HepG2 (cell line): ENCODE measurements at regions not wholly inside any gene's neighbourhood (a gene's known extent, or its start where the extent isn't known, plus 50 kb on each side); places are given as distances from the start of the nearest gene placed in this dataset.

ENCODE experiments used
- ATAC-seq: fragments of 200-7000 bp; cut with Tn5 transposase; 3 replicates; pipeline ENCODE4 v1.9.1; 2020; ENCODE audit warnings: mild to moderate bottlenecking, moderate library complexity
- BruUV-seq: library from RNA; stranded (reverse); fragments of 400-500 nt; replicated peaks from 2 replicates; lab custom pipeline; 2021; lab: Mats Ljungman, UMichigan
- CTCF ChIA-PET: fragments of 300-600 bp; formaldehyde crosslinking; extraction: SDS; loops from one replicate; lab custom pipeline; 2021; ENCODE audit warnings: low total read pairs, inconsistent platforms, low intra/inter-chr PET ratio; lab: Yijun Ruan, JAX
- POLR2A ChIA-PET: fragments of 350-600 bp; sonication (Branson Sonifier 250); formaldehyde crosslinking; loops from one replicate; lab custom pipeline; 2020; ENCODE audit warnings: antibody characterized with exemption, inconsistent platforms; lab: Yijun Ruan, JAX
- DNase-seq: peaks from one replicate; pipeline ENCODE4 v3.0.0-alpha.2; 2015; ENCODE audit warnings: low spot score
- FAIRE-seq: peaks from 3 replicates; lab custom pipeline; 2011; peaks lifted over from hg19 to GRCh38; lab: Jason Lieb, UNC
- H2AFZ ChIP-seq: one replicate; pipeline ENCODE4 v1.6.1; 2011; ENCODE audit warnings: low read length, inconsistent platforms
- H3K27ac ChIP-seq: fragments of 300-600 bp; 3 replicates; pipeline ENCODE4 v1.8.0; 2011; ENCODE audit warnings: mixed run types, mild to moderate bottlenecking, mixed read lengths, low read length, inconsistent platforms; ENCODE audit not compliant: insufficient read depth; ENCODE audit errors: extremely low read length
- H3K27me3 ChIP-seq, 2 experiments: fragments of 200-600 bp in 1 of 2; 2 replicates in 1 of 2; 3 replicates in 1 of 2; pipeline versions ENCODE4 v1.6.0 to v1.8.0; 2011; ENCODE audit warnings: low read length in 2 of 2, mild to moderate bottlenecking in 2 of 2, moderate library complexity in 2 of 2, inconsistent platforms in 1 of 2; ENCODE audit not compliant: insufficient read depth in 2 of 2, control insufficient read depth in 1 of 2
- H3K36me3 ChIP-seq, 2 experiments: fragments of 200-600 bp in 1 of 2; replicated peaks in 1 of 2; 2 replicates in 1 of 2; 3 replicates in 1 of 2; pipeline versions ENCODE4 v1.5.1 to v1.8.0; 2011; ENCODE audit warnings: low read length in 2 of 2, inconsistent platforms in 1 of 2; ENCODE audit not compliant: insufficient read depth in 2 of 2, control insufficient read depth in 1 of 2
- H3K4me1 ChIP-seq: 2 replicates; pipeline ENCODE4 v1.5.1; 2012; ENCODE audit warnings: low read length, inconsistent platforms; ENCODE audit not compliant: insufficient read depth
- H3K4me2 ChIP-seq: 2 replicates; pipeline ENCODE4 v1.6.0; 2011; ENCODE audit warnings: low read depth, low read length, inconsistent platforms
- H3K4me3 ChIP-seq, 3 experiments: fragments of 200-600 bp in 1 of 3; sonication (generic), shearing (Covaris generic) in 1 of 3; replicated peaks in 1 of 3; 2 replicates each; pipeline ENCODE4 v1.5.1; 2011 to 2016; ENCODE audit warnings: low read length in 3 of 3, inconsistent platforms in 2 of 3, low read depth in 2 of 3, mild to moderate bottlenecking in 2 of 3, control low read depth in 1 of 3, mixed read lengths in 1 of 3; ENCODE audit not compliant: insufficient read depth in 1 of 3
- H3K79me2 ChIP-seq: one replicate; pipeline ENCODE4 v1.6.1; 2011; ENCODE audit warnings: low read length, inconsistent platforms; ENCODE audit not compliant: insufficient read depth
- H3K9ac ChIP-seq: 2 replicates; pipeline ENCODE4 v1.6.0; 2011; ENCODE audit warnings: mild to moderate bottlenecking, low read depth, low read length, inconsistent platforms; ENCODE audit not compliant: insufficient read depth
- H3K9me3 ChIP-seq: 2 replicates; pipeline ENCODE4 v1.5.1; 2012; ENCODE audit warnings: mild to moderate bottlenecking, low read length
- H4K20me1 ChIP-seq: 2 replicates; pipeline ENCODE4 v1.6.0; 2011; ENCODE audit warnings: inconsistent platforms, mild to moderate bottlenecking, low read length, moderate library complexity; ENCODE audit not compliant: insufficient read depth
- AGO2 ChIP-seq: fragments of 200-400 bp; formaldehyde crosslinking; optimal IDR thresholded peaks from 2 replicates; pipeline ENCODE3; 2017; ENCODE audit warnings: mild to moderate bottlenecking, low read depth, low read length, moderate library complexity
- GLMP ChIP-seq: sonication (generic); formaldehyde crosslinking; IDR thresholded peaks from 2 replicates; pipeline ENCODE4 v1.9.0; 2021; ENCODE audit warnings: missing genetic modification reagents, mild to moderate bottlenecking, borderline replicate concordance
- KAT7 ChIP-seq: IDR thresholded peaks from 2 replicates; pipeline ENCODE4 v1.6.1; 2018; ENCODE audit warnings: borderline replicate concordance, missing compliant biosample characterization
- KLF6 ChIP-seq: IDR thresholded peaks from 2 replicates; pipeline ENCODE4 v1.8.0; 2016; ENCODE audit warnings: missing biosample characterization, missing genetic modification reagents
- PAX8 ChIP-seq: sonication (generic); formaldehyde crosslinking; IDR thresholded peaks from 2 replicates; pipeline ENCODE4 v1.8.0; 2022; ENCODE audit warnings: mild to moderate bottlenecking, missing genetic modification reagents, borderline replicate concordance
- PITX1 ChIP-seq: sonication (generic); formaldehyde crosslinking; IDR thresholded peaks from 2 replicates; pipeline ENCODE4 v1.5.1; 2020; ENCODE audit warnings: mild to moderate bottlenecking, missing genetic modification reagents
- SNAI1 ChIP-seq: sonication (generic); formaldehyde crosslinking; IDR thresholded peaks from 2 replicates; pipeline ENCODE4 v1.5.0; 2020; ENCODE audit warnings: mild to moderate bottlenecking, missing genetic modification reagents, borderline replicate concordance
- TFDP1 ChIP-seq: IDR thresholded peaks from 2 replicates; pipeline ENCODE4 v1.6.1; 2016; ENCODE audit warnings: missing compliant biosample characterization, missing genetic modification reagents, borderline replicate concordance
- ZNF547 ChIP-seq: sonication (generic); formaldehyde crosslinking; IDR thresholded peaks from 2 replicates; pipeline ENCODE4 v1.5.1; 2020; ENCODE audit warnings: mild to moderate bottlenecking, missing genetic modification reagents
- ZNF691 ChIP-seq: sonication (generic); formaldehyde crosslinking; IDR thresholded peaks from 2 replicates; pipeline ENCODE4 v1.4.0; 2020; ENCODE audit warnings: missing genetic modification reagents, low read depth, mild to moderate bottlenecking, borderline replicate concordance
- WGBS: methylation state at CpG from one replicate; pipeline ENCODE4 v1.1.6; 2017; ENCODE audit warnings: low lambda C conversion rate; 5-methylcytosine and 5-hydroxymethylcytosine counted together
- in situ Hi-C: cut with HindIII; loops from 2 replicates; pipeline ENCODE4 v1.10.0; 2017; ENCODE audit warnings: low pct_unique_long_range_greater_than_20kb; ENCODE audit not compliant: extremely low pct_ligation_motif_present
- intact Hi-C: fragments of 100-400 bp; cut with micrococcal nuclease; formaldehyde crosslinking; loops from one replicate; pipeline ENCODE4 v1.10.0; 2022; ENCODE audit not compliant: unreplicated experiment

GRCh38 chr9:78896479-78896878 is 599.6 kb downstream of the PSAT1 start:
- no peaks in the 10 kb centered on the region for H3K79me2 ChIP-seq

GRCh38 chr9:78898234-78898633 is 601.3 kb downstream of the PSAT1 start:
- Histone ChIP-seq H3K27me3 (no peaks in the 10 kb centered on the region), H3K79me2 (no peaks in the 10 kb centered on the region), H2AFZ (no peak overlapping the region), H4K20me1 (no peaks in the 10 kb centered on the region), H3K27ac (no peak overlapping the region), H3K9me3 (no peaks in the 10 kb centered on the region), H3K4me1 (no peaks in the 10 kb centered on the region), H3K9ac (no peak overlapping the region), H3K4me3 (no peak overlapping the region), H3K4me2 (no peak overlapping the region), H3K36me3 (no peaks in the 10 kb centered on the region)
- 0% methylated on average over 1 of the region's 1 CpG for WGBS
- in situ Hi-C loops, result no loop called here
- FAIRE-seq (no peak), DNase-seq (no peak), ATAC-seq (no peak)
- ChIA-PET POLR2A (no interaction called here), CTCF (no interaction called here)
- intact Hi-C loops, result no loop called here
- BruUV-seq, result no TSS peak
- TF ChIP-seq SNAI1 (CRISPR knock-in tag) (no peak), ZNF691 (no peak), KAT7 (CRISPR knock-in tag) (no peak), PAX8 (CRISPR knock-in tag) (no peak), GLMP (CRISPR knock-in tag) (no peak)

More at GRCh38 chr9:78896479-78896878, 599.6 kb downstream of the PSAT1 start:
- ChIA-PET CTCF (no interaction called here), POLR2A (no interaction called here)
- 0% methylated on average over 1 of the region's 1 CpG for WGBS
- H3K9ac ChIP-seq, result no peak overlapping the region
- no peaks in the 10 kb centered on the region for H3K27me3 ChIP-seq
- in situ Hi-C loops, result no loop called here
- no peak for ATAC-seq
- TF ChIP-seq ZNF547 (CRISPR knock-in tag) (no peak), AGO2 (no peak), KLF6 (CRISPR knock-in tag) (no peak), PITX1 (CRISPR knock-in tag) (no peak), TFDP1 (CRISPR knock-in tag) (no peak)
- no peaks in the 10 kb centered on the region for H3K4me1 ChIP-seq
- no peak overlapping the region for H3K4me3 ChIP-seq
- H4K20me1 ChIP-seq, result no peaks in the 10 kb centered on the region
- BruUV-seq, result no TSS peak
- intact Hi-C loops, result no loop called here
- FAIRE-seq, result no peak
- DNase-seq, result no peak
- H2AFZ ChIP-seq, result no peak overlapping the region
- peaks cover 7% of the 10 kb centered on the region; the same call in 1 of the 2 replicates for H3K9me3 ChIP-seq
- H3K36me3 ChIP-seq, result no peaks in the 10 kb centered on the region
- no peak overlapping the region for H3K27ac ChIP-seq
- no peak overlapping the region for H3K4me2 ChIP-seq
